Neural progenitor cell (in vitro differentiated cells): ENCODE measurements at regions not wholly inside any gene's neighbourhood (a gene's known extent, or its start where the extent isn't known, plus 50 kb on each side); places are given as distances from the start of the nearest gene placed in this dataset.

ENCODE experiments used
- DNase-seq: peaks from one replicate; pipeline ENCODE4 v3.0.0-alpha.2; 2016; ENCODE audit warnings: low spot score
- H2AFZ ChIP-seq: fragments of 200-600 bp; sonication (generic); replicated peaks from 2 replicates; pipeline ENCODE4 v1.6.1; 2016; ENCODE audit warnings: antibody characterized with exemption
- H3F3A ChIP-seq: fragments of 200-600 bp; sonication (generic); 2 replicates; pipeline ENCODE4 v1.6.1; 2016; ENCODE audit warnings: antibody characterized with exemption, low read depth
- H3K27ac ChIP-seq: fragments of 200-600 bp; sonication (generic); 2 replicates; pipeline ENCODE4 v1.5.1; 2016; ENCODE audit warnings: mild to moderate bottlenecking
- H3K27me3 ChIP-seq: fragments of 200-600 bp; sonication (generic); 2 replicates; pipeline ENCODE4 v1.6.1; 2016; ENCODE audit warnings: mild to moderate bottlenecking, moderate library complexity
- H3K36me3 ChIP-seq: fragments of 200-600 bp; sonication (generic); 2 replicates; pipeline ENCODE4 v1.5.1; 2016
- H3K4me1 ChIP-seq: fragments of 200-600 bp; sonication (generic); 2 replicates; pipeline ENCODE4 v1.6.1; 2016; ENCODE audit warnings: mixed run types
- H3K4me2 ChIP-seq: fragments of 200-600 bp; sonication (generic); 2 replicates; pipeline ENCODE4 v1.6.1; 2016
- H3K4me3 ChIP-seq: fragments of 200-600 bp; sonication (generic); 2 replicates; pipeline ENCODE4 v1.5.1; 2016
- H3K79me2 ChIP-seq: fragments of 200-600 bp; sonication (generic); 2 replicates; pipeline ENCODE4 v1.6.1; 2016; ENCODE audit warnings: low read depth
- H3K9ac ChIP-seq: fragments of 200-600 bp; sonication (generic); 2 replicates; pipeline ENCODE4 v1.6.1; 2016
- H3K9me3 ChIP-seq: fragments of 200-600 bp; sonication (generic); 2 replicates; pipeline ENCODE4 v1.5.1; 2016; ENCODE audit warnings: low read depth
- H4K20me1 ChIP-seq: fragments of 200-600 bp; sonication (generic); 2 replicates; pipeline ENCODE4 v1.6.1; 2016; ENCODE audit warnings: low read depth
- H3K27ac Mint-ChIP-seq: 3 replicates; pipeline ENCODE4 v1.8.0; 2021; ENCODE audit warnings: mixed read lengths
- H3K27me3 Mint-ChIP-seq: 2 replicates; pipeline ENCODE4 v1.8.0; 2022; ENCODE audit warnings: low read depth, mild to moderate bottlenecking, inconsistent platforms, moderate library complexity, mixed read lengths; ENCODE audit not compliant: insufficient read depth
- H3K36me3 Mint-ChIP-seq: 3 replicates; pipeline ENCODE4 v1.8.0; 2021; ENCODE audit warnings: mixed read lengths
- H3K4me1 Mint-ChIP-seq: 3 replicates; pipeline ENCODE4 v1.8.0; 2021; ENCODE audit warnings: mixed read lengths
- H3K4me3 Mint-ChIP-seq: 3 replicates; pipeline ENCODE4 v1.8.0; 2021; ENCODE audit warnings: mild to moderate bottlenecking, moderate library complexity, mixed read lengths
- H3K9me3 Mint-ChIP-seq: 3 replicates; pipeline ENCODE4 v1.8.0; 2020; ENCODE audit warnings: mixed read lengths
- EZH2 ChIP-seq: fragments of 200-600 bp; sonication (generic); IDR thresholded peaks from 2 replicates; pipeline ENCODE4 v1.6.1; 2017; ENCODE audit warnings: antibody characterized with exemption, mild to moderate bottlenecking, moderate library complexity
- EZH2phosphoT487 ChIP-seq: fragments of 200-600 bp; sonication (generic); IDR thresholded peaks from 2 replicates; pipeline ENCODE4 v1.6.1; 2017; ENCODE audit warnings: antibody characterized with exemption
- TF ChIP-seq, protein P1 (sequence below): fragments of 200-600 bp; sonication (generic); IDR thresholded peaks from 2 replicates; pipeline ENCODE4 v1.5.1; 2017; ENCODE audit warnings: antibody characterized with exemption, mild to moderate bottlenecking

DNA sequence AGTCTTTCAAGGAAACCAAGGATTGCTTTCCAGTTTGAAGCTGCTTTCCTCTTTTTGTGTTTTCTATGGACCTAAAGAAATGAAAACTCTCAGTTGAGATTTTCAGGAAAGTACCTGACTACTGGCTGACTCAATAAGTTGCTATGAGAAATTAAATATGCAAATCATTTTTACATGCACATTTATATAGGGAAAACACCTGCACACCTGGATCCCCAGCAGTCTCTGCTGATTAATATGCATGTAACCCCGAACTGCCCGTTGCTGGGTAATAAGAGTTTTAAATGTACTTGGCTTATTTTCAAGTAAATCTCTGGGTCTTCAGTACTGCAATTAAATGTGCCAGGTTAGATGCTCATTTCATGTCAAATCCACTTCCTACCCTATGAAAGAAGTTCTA, 77.2 kb downstream of the KBTBD8 start:
- H3K27me3 Mint-ChIP-seq, result no peaks in the 10 kb centered on the region
- H3K4me2 ChIP-seq, result no peak overlapping the region
- no peak overlapping the region for H3K9ac ChIP-seq
- H3K36me3 ChIP-seq, result no peaks in the 10 kb centered on the region
- H3K4me1 Mint-ChIP-seq, result peaks cover 5% of the 10 kb centered on the region
- H3K36me3 Mint-ChIP-seq, result no peaks in the 10 kb centered on the region
- H3K27ac ChIP-seq, result no peak overlapping the region
- H3K4me3 ChIP-seq, result no peak overlapping the region
- H3K27ac Mint-ChIP-seq, result no peak overlapping the region
- H3K9me3 ChIP-seq, result no peaks in the 10 kb centered on the region
- H3K9me3 Mint-ChIP-seq, result no peaks in the 10 kb centered on the region
- H3K27me3 ChIP-seq, result no peaks in the 10 kb centered on the region
- H3F3A ChIP-seq, result no peaks in the 10 kb centered on the region
- H2AFZ ChIP-seq, result no peak overlapping the region
- H3K4me3 Mint-ChIP-seq, result no peak overlapping the region
- DNase-seq, result no peak
- no peaks in the 10 kb centered on the region for H3K4me1 ChIP-seq
- no peaks in the 10 kb centered on the region for H3K79me2 ChIP-seq
- TF ChIP-seq, protein P1, sequence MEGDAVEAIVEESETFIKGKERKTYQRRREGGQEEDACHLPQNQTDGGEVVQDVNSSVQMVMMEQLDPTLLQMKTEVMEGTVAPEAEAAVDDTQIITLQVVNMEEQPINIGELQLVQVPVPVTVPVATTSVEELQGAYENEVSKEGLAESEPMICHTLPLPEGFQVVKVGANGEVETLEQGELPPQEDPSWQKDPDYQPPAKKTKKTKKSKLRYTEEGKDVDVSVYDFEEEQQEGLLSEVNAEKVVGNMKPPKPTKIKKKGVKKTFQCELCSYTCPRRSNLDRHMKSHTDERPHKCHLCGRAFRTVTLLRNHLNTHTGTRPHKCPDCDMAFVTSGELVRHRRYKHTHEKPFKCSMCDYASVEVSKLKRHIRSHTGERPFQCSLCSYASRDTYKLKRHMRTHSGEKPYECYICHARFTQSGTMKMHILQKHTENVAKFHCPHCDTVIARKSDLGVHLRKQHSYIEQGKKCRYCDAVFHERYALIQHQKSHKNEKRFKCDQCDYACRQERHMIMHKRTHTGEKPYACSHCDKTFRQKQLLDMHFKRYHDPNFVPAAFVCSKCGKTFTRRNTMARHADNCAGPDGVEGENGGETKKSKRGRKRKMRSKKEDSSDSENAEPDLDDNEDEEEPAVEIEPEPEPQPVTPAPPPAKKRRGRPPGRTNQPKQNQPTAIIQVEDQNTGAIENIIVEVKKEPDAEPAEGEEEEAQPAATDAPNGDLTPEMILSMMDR, result no peak
- no peak for TF ChIP-seq EZH2phosphoT487
- TF ChIP-seq EZH2, result no peak
- H4K20me1 ChIP-seq, result no peaks in the 10 kb centered on the region

DNA sequence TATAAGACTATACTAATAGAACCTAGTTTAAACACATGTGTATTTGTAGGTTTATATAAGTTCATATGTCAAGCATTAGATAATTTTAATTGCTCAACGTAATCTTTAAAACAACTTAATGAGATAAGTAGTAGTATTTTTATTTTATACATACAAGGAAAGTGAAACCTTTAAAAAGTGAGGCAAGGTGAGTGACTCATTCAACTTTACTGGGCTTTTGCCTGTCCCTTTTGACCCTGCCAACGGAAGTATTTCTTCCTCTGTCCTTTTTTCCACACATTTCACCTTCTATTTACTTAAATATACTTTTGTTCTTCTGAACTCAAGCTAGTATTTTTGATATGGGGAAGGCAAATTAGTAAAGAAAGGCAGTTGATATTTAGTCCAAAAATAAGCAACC, 78.5 kb downstream of the KBTBD8 start:
- Histone ChIP-seq H3K4me2 (no peak overlapping the region), H3K79me2 (no peaks in the 10 kb centered on the region), H3K27ac (no peak overlapping the region), H2AFZ (no peak overlapping the region), H3K9ac (no peak overlapping the region), H3K4me3 (no peak overlapping the region), H3F3A (no peaks in the 10 kb centered on the region), H3K36me3 (no peaks in the 10 kb centered on the region), H3K27me3 (no peaks in the 10 kb centered on the region), H3K9me3 (no peaks in the 10 kb centered on the region), H3K4me1 (no peaks in the 10 kb centered on the region), H4K20me1 (no peaks in the 10 kb centered on the region)
- no peak overlapping the region for H3K4me3 Mint-ChIP-seq
- no peaks in the 10 kb centered on the region for H3K36me3 Mint-ChIP-seq
- no peak overlapping the region for H3K27ac Mint-ChIP-seq
- TF ChIP-seq, protein P1, result no peak
- no peak for TF ChIP-seq EZH2phosphoT487
- no peak for TF ChIP-seq EZH2
- no peaks in the 10 kb centered on the region for H3K9me3 Mint-ChIP-seq
- peaks cover 5% of the 10 kb centered on the region for H3K4me1 Mint-ChIP-seq
- H3K27me3 Mint-ChIP-seq, result no peaks in the 10 kb centered on the region
- DNase-seq, result no peak

DNA sequence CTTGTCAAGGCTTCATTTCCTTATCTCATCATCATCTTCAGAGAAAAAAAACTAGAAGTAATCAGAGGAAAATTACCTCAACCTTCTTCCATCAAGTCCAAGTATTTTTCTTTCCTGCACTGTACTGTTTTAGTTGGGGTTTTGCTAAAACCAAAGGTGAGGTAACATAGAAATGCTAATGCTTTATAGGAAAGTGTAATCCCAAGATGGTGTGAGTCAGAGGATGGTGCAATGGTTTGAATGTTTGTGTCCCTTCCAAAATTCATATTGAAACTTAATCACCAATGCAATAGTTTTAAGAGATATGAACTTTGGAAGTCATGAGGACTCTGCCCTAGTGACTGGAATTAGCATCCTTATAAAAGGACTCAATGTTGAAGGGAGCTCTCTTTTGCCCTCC, 79.5 kb downstream of the KBTBD8 start:
- Histone ChIP-seq H3K27ac (no peak overlapping the region), H3K9me3 (no peaks in the 10 kb centered on the region), H3K4me3 (no peak overlapping the region), H3K4me2 (no peak overlapping the region), H3K36me3 (no peaks in the 10 kb centered on the region), H3K27me3 (no peaks in the 10 kb centered on the region), H3K79me2 (no peaks in the 10 kb centered on the region), H3K4me1 (no peaks in the 10 kb centered on the region), H4K20me1 (no peaks in the 10 kb centered on the region), H2AFZ (no peak overlapping the region), H3F3A (no peaks in the 10 kb centered on the region), H3K9ac (no peak overlapping the region)
- no peak for DNase-seq
- Mint-ChIP-seq H3K4me1 (peaks cover 5% of the 10 kb centered on the region), H3K9me3 (no peaks in the 10 kb centered on the region), H3K27ac (no peak overlapping the region), H3K27me3 (no peaks in the 10 kb centered on the region), H3K4me3 (no peak overlapping the region), H3K36me3 (no peaks in the 10 kb centered on the region)
- no peak for TF ChIP-seq EZH2phosphoT487
- TF ChIP-seq, protein P1, result no peak
- no peak for TF ChIP-seq EZH2
